Lower leg skin (tissue), 4 donors: ENCODE measurements at regions not wholly inside any gene's neighbourhood (a gene's known extent, or its start where the extent isn't known, plus 50 kb on each side); places are given as distances from the start of the nearest gene placed in this dataset.

ENCODE experiments used
- DNase-seq, 2 donors: peaks; one replicate each; pipeline ENCODE4 v3.0.0-alpha.2; 2019; ENCODE audit warnings: low spot score in 2 of 2
- H3K4me3 ChIP-seq: fragments of 200-600 bp; sonication (generic); 2 replicates; pipeline ENCODE4 v1.5.1; 2017; ENCODE audit warnings: mild to moderate bottlenecking, low read depth; ENCODE audit not compliant: poor library complexity, severe bottlenecking
- CTCF ChIP-seq, 3 donors: fragments of 450-650 bp; IDR thresholded peaks; one replicate each; pipeline ENCODE4 v1.5.1; 2016; ENCODE audit warnings: antibody characterized with exemption in 3 of 3, mild to moderate bottlenecking in 3 of 3, moderate library complexity in 2 of 3
- POLR2A ChIP-seq, 2 donors: fragments of 450-650 bp; IDR thresholded peaks; one replicate each; pipeline ENCODE4 v1.6.1; 2016 to 2017; ENCODE audit warnings: antibody characterized with exemption in 2 of 2, mild to moderate bottlenecking in 1 of 2, moderate library complexity in 1 of 2
- WGBS, 2 donors: methylation state at CpG; one replicate each; pipeline ENCODE4 v1.1.5; 2018; 5-methylcytosine and 5-hydroxymethylcytosine counted together
- intact Hi-C: fragments of 100-400 bp; cut with DNase I; formaldehyde crosslinking; loops from one replicate; pipeline ENCODE4 v1.15.0; 2023; ENCODE audit warnings: low total_unique reads

- TF ChIP-seq POLR2A (IDR thresholded peaks at IDR 0.05) (no peak), CTCF (IDR thresholded peaks at IDR 0.05) (no peak)
- WGBS, 2 donors, result 86 to 88% methylated on average over 12 of the region's 12 CpGs
- no peak for DNase-seq
- no peak overlapping the region for H3K4me3 ChIP-seq
- intact Hi-C loops, result no loop called here
These were observed 122.3 kb upstream of the USP9X start for GRCh38 chrX:40962793-40963407.

GRCh38 chrX:40964008-40964407, 121.2 kb upstream of the USP9X start:
- H3K4me3 ChIP-seq, result no peak overlapping the region
- 90 to 100% methylated on average over 1 of the region's 1 CpG for WGBS, 2 donors
- intact Hi-C loops, result no loop called here
- DNase-seq, result no peak
- no peak for TF ChIP-seq CTCF (IDR thresholded peaks at IDR 0.05)
- no peak for TF ChIP-seq POLR2A (IDR thresholded peaks at IDR 0.05)

GRCh38 chrX:40964633-40965586, 120.3 kb upstream of the USP9X start:
- 44 to 57% methylated on average over 4 of the region's 4 CpGs for WGBS, 2 donors
- DNase-seq, result no peak
- H3K4me3 ChIP-seq, result no peak overlapping the region
- TF ChIP-seq CTCF (IDR thresholded peaks at IDR 0.05) (no peak), POLR2A (IDR thresholded peaks at IDR 0.05) (no peak)
- intact Hi-C loops, result no loop called here

- intact Hi-C loops, result no loop called here
- DNase-seq, result no peak
- WGBS, 2 donors, result 29 to 55% methylated on average over 6 of the region's 6 CpGs
- TF ChIP-seq POLR2A (IDR thresholded peaks at IDR 0.05) (no peak), CTCF (IDR thresholded peaks at IDR 0.05) (no peak)
- no peak overlapping the region for H3K4me3 ChIP-seq
These were observed 118.9 kb upstream of the USP9X start for GRCh38 chrX:40966213-40966820.

- intact Hi-C loops, result no loop called here
- no peak overlapping the region for H3K4me3 ChIP-seq
- TF ChIP-seq CTCF (IDR thresholded peaks at IDR 0.05), result no peak
- no peak for TF ChIP-seq POLR2A (IDR thresholded peaks at IDR 0.05)
- DNase-seq, result no peak
- 86 to 93% methylated on average over 3 to 7 of the region's 7 CpGs for WGBS, 2 donors
These were observed 117.1 kb upstream of the USP9X start for GRCh38 chrX:40968180-40968579.
